ENCODE measurements at regions not wholly inside any gene's neighbourhood (a gene's known extent, or its start where the extent isn't known, plus 50 kb on each side); places are given as distances from the start of the nearest gene placed in this dataset.

GRCh38 chr13:55418095-55418494, 1722.6 kb upstream of the PRR20A start:
- TF ChIP-seq CTCF (IDR thresholded peaks at IDR 0.05) (no peak), POLR2A (IDR thresholded peaks at IDR 0.05) (no peak)
